HL-60 (cell line): ENCODE measurements at regions not wholly inside any gene's neighbourhood (a gene's known extent, or its start where the extent isn't known, plus 50 kb on each side); places are given as distances from the start of the nearest gene placed in this dataset.

Experiments used
- CTCF ChIP-seq: IDR thresholded peaks from one replicate; pipeline ENCODE4 v1.5.1; 2011; ENCODE audit warnings: low read length, control low read depth, inconsistent platforms; ENCODE audit not compliant: insufficient read depth
- GABPA ChIP-seq: IDR thresholded peaks from 2 replicates; pipeline ENCODE4 v1.6.1; 2012; ENCODE audit warnings: low read depth
- POLR2AphosphoS5 ChIP-seq: IDR thresholded peaks from 2 replicates; pipeline ENCODE4 v1.6.1; 2012; ENCODE audit warnings: low read depth
- SPI1 ChIP-seq: IDR thresholded peaks from 2 replicates; pipeline ENCODE4 v1.6.1; 2012; ENCODE audit warnings: low read depth, mild to moderate bottlenecking, borderline replicate concordance
- TF ChIP-seq, protein P1 (sequence below): IDR thresholded peaks from 2 replicates; pipeline ENCODE4 v1.6.1; 2012; ENCODE audit warnings: low read depth; ENCODE audit not compliant: insufficient replicate concordance

DNA sequence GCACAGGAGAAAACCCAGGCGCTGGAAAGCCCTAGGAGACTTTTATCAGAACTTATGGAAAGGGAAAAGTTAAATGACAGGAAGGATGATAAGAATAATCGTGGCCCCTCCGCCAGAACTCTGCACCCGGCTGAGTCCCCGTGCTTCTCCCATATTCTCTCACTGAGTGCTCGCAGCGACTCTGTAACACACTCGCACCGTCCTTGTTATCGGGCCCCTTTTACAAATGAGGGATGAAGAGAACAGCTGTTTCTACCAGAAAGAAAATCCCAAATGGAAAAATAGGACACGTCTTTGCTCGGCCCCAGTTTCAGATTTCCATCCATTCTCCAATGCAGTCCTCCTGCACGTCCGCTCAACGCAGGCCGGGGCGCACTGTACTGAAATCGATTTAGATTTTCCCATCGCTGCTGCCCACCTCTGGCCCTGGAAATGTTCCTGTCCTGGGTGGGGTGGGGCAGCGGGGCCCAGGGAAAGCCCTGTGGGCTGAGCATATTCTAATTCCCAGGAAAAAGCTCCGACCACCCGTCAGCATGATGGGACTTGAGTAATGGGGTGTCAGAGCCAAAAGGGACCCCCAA is 66.4 kb downstream of the KCNF1 start:
- TF ChIP-seq CTCF (no peak), POLR2AphosphoS5 (no peak), GABPA (no peak), SPI1 (no peak)
- TF ChIP-seq, protein P1, sequence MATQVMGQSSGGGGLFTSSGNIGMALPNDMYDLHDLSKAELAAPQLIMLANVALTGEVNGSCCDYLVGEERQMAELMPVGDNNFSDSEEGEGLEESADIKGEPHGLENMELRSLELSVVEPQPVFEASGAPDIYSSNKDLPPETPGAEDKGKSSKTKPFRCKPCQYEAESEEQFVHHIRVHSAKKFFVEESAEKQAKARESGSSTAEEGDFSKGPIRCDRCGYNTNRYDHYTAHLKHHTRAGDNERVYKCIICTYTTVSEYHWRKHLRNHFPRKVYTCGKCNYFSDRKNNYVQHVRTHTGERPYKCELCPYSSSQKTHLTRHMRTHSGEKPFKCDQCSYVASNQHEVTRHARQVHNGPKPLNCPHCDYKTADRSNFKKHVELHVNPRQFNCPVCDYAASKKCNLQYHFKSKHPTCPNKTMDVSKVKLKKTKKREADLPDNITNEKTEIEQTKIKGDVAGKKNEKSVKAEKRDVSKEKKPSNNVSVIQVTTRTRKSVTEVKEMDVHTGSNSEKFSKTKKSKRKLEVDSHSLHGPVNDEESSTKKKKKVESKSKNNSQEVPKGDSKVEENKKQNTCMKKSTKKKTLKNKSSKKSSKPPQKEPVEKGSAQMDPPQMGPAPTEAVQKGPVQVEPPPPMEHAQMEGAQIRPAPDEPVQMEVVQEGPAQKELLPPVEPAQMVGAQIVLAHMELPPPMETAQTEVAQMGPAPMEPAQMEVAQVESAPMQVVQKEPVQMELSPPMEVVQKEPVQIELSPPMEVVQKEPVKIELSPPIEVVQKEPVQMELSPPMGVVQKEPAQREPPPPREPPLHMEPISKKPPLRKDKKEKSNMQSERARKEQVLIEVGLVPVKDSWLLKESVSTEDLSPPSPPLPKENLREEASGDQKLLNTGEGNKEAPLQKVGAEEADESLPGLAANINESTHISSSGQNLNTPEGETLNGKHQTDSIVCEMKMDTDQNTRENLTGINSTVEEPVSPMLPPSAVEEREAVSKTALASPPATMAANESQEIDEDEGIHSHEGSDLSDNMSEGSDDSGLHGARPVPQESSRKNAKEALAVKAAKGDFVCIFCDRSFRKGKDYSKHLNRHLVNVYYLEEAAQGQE, result no peak
